Fibroblast of lung (primary cell): ENCODE measurements at regions not wholly inside any gene's neighbourhood (a gene's known extent, or its start where the extent isn't known, plus 50 kb on each side); places are given as distances from the start of the nearest gene placed in this dataset.

ENCODE experiments used
- DNase-seq, 2 donors: peaks; one replicate each; pipeline versions ENCODE4 v3.0.0 to v3.0.0-alpha.2; 2010; ENCODE audit warnings: low read depth in 2 of 2
- H2AFZ ChIP-seq: 2 replicates; pipeline ENCODE4 v1.5.1; 2012; ENCODE audit warnings: low read length, control low read depth, inconsistent platforms
- H3K27ac ChIP-seq: 2 replicates; pipeline ENCODE4 v1.5.1; 2011; ENCODE audit warnings: low read length, control low read depth; ENCODE audit not compliant: insufficient read depth
- H3K27me3 ChIP-seq: 2 replicates; pipeline ENCODE4 v1.5.1; 2011; ENCODE audit warnings: mild to moderate bottlenecking, low read length; ENCODE audit not compliant: control insufficient read depth, insufficient read depth
- H3K36me3 ChIP-seq: 2 replicates; pipeline ENCODE4 v1.5.1; 2011; ENCODE audit warnings: low read length; ENCODE audit not compliant: control insufficient read depth, insufficient read depth
- H3K4me1 ChIP-seq: 2 replicates; pipeline ENCODE4 v1.5.1; 2011; ENCODE audit warnings: low read length; ENCODE audit not compliant: control insufficient read depth, insufficient read depth; ENCODE audit errors: extremely low read depth
- H3K4me2 ChIP-seq: 2 replicates; pipeline ENCODE4 v1.5.1; 2011; ENCODE audit warnings: low read length, control low read depth; ENCODE audit not compliant: insufficient read depth; ENCODE audit errors: extremely low read depth
- H3K4me3 ChIP-seq, 4 experiments: fragments of 200-600 bp in 1 of 4; sonication (generic) in 1 of 4; replicated peaks in 1 of 4; 2 replicates each; pipeline ENCODE4 v1.5.1; 2011 to 2016; ENCODE audit warnings: low read length in 4 of 4, low read depth in 3 of 4, mild to moderate bottlenecking in 3 of 4, control low read depth in 2 of 4, inconsistent platforms in 1 of 4, mixed read lengths in 1 of 4; ENCODE audit not compliant: insufficient read depth in 1 of 4; ENCODE audit errors: control extremely low read depth in 1 of 4
- H3K79me2 ChIP-seq: 2 replicates; pipeline ENCODE4 v1.5.1; 2012; ENCODE audit warnings: mild to moderate bottlenecking, low read length, inconsistent platforms; ENCODE audit not compliant: control insufficient read depth, insufficient read depth
- H3K9ac ChIP-seq: 2 replicates; pipeline ENCODE4 v1.5.1; 2011; ENCODE audit warnings: mild to moderate bottlenecking, low read length, control low read depth; ENCODE audit not compliant: insufficient read depth
- H3K9me3 ChIP-seq: 2 replicates; pipeline ENCODE4 v1.5.1; 2012; ENCODE audit warnings: low read depth, low read length; ENCODE audit not compliant: control insufficient read depth, insufficient read depth
- H4K20me1 ChIP-seq: 2 replicates; pipeline ENCODE4 v1.5.1; 2011; ENCODE audit warnings: low read length; ENCODE audit not compliant: control insufficient read depth, insufficient read depth; ENCODE audit errors: extremely low read depth
- EZH2 ChIP-seq: IDR thresholded peaks from 2 replicates; pipeline ENCODE4 v1.5.1; 2012; ENCODE audit warnings: low read length, control low read depth, mild to moderate bottlenecking; ENCODE audit errors: missing control alignments
- TF ChIP-seq, protein P1 (sequence below), 2 donors: IDR thresholded peaks in 1 of 2; conservative IDR thresholded peaks in 1 of 2; 1 replicate in 1 of 2; 2 replicates in 1 of 2; pipeline ENCODE4 v1.5.1; 2011 to 2012; ENCODE audit warnings: low read length in 2 of 2, control low read depth in 1 of 2, inconsistent platforms in 1 of 2, low read depth in 1 of 2, mild to moderate bottlenecking in 1 of 2

- Histone ChIP-seq H3K27me3 (no peaks in the 10 kb centered on the region), H3K4me1 (no peaks in the 10 kb centered on the region), H4K20me1 (no peaks in the 10 kb centered on the region), H3K4me3 (no peak overlapping the region), H3K79me2 (no peaks in the 10 kb centered on the region), H3K9ac (no peak overlapping the region), H3K36me3 (no peaks in the 10 kb centered on the region), H2AFZ (no peak overlapping the region), H3K9me3 (no peaks in the 10 kb centered on the region), H3K4me2 (no peak overlapping the region), H3K27ac (no peak overlapping the region)
- no peak for TF ChIP-seq EZH2
- TF ChIP-seq, protein P1, sequence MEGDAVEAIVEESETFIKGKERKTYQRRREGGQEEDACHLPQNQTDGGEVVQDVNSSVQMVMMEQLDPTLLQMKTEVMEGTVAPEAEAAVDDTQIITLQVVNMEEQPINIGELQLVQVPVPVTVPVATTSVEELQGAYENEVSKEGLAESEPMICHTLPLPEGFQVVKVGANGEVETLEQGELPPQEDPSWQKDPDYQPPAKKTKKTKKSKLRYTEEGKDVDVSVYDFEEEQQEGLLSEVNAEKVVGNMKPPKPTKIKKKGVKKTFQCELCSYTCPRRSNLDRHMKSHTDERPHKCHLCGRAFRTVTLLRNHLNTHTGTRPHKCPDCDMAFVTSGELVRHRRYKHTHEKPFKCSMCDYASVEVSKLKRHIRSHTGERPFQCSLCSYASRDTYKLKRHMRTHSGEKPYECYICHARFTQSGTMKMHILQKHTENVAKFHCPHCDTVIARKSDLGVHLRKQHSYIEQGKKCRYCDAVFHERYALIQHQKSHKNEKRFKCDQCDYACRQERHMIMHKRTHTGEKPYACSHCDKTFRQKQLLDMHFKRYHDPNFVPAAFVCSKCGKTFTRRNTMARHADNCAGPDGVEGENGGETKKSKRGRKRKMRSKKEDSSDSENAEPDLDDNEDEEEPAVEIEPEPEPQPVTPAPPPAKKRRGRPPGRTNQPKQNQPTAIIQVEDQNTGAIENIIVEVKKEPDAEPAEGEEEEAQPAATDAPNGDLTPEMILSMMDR (conservative IDR thresholded peaks at IDR 0.05 in 1 of 2, IDR thresholded peaks at IDR 0.05 in 1 of 2; ENCODE audit: low read depth in 1 of 2, low read length in 2 of 2) = no peak
- no peak for DNase-seq
Observed at GRCh38 chr1:229885568-229886495, 181.2 kb upstream of the GALNT2 start.

DNA sequence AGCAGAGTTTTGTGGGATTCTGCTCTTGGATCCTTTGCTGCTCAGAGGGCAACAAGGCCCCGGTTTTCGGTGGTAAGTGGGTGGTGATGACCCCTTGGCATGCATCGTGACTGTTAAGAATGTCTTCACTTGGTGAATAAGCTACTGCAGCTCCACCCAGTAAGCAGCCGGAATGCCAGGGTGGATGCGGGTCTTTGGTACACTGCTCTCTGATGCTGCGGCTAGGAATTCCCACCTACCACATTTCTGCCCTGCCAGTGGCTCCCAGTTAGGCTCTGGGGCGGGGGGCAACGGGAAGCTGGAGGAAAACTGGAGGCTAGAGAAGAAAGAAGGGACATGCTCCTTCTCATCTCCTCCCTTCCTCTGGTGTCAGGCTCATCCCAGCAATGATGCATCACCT lies 180.4 kb upstream of the GALNT2 start:
- Histone ChIP-seq H2AFZ (no peak overlapping the region), H3K27ac (no peak overlapping the region), H3K4me2 (no peak overlapping the region), H4K20me1 (no peaks in the 10 kb centered on the region), H3K9me3 (no peaks in the 10 kb centered on the region), H3K9ac (no peak overlapping the region), H3K4me3 (no peak overlapping the region), H3K36me3 (no peaks in the 10 kb centered on the region), H3K79me2 (no peaks in the 10 kb centered on the region), H3K4me1 (no peaks in the 10 kb centered on the region), H3K27me3 (no peaks in the 10 kb centered on the region)
- TF ChIP-seq, protein P1 (conservative IDR thresholded peaks at IDR 0.05 in 1 of 2, IDR thresholded peaks at IDR 0.05 in 1 of 2; ENCODE audit: low read depth in 1 of 2, low read length in 2 of 2) = no peak
- TF ChIP-seq EZH2 = no peak
- no peak for DNase-seq

GRCh38 chr1:229887043-229887822 lies 179.8 kb upstream of the GALNT2 start:
- Histone ChIP-seq H3K9ac (no peak overlapping the region), H3K4me1 (no peaks in the 10 kb centered on the region), H3K4me2 (no peak overlapping the region), H3K27me3 (no peaks in the 10 kb centered on the region), H4K20me1 (no peaks in the 10 kb centered on the region), H2AFZ (no peak overlapping the region), H3K27ac (no peak overlapping the region), H3K36me3 (no peaks in the 10 kb centered on the region), H3K9me3 (no peaks in the 10 kb centered on the region), H3K4me3 (no peak overlapping the region), H3K79me2 (no peaks in the 10 kb centered on the region)
- TF ChIP-seq, protein P1 (conservative IDR thresholded peaks at IDR 0.05 in 1 of 2, IDR thresholded peaks at IDR 0.05 in 1 of 2; ENCODE audit: low read depth in 1 of 2, low read length in 2 of 2) = no peak
- TF ChIP-seq EZH2 = no peak
- DNase-seq = peak in 1 of 2 donors; percentile 10
